ENCODE measurements at regions not wholly inside any gene's neighbourhood (a gene's known extent, or its start where the extent isn't known, plus 50 kb on each side); places are given as distances from the start of the nearest gene placed in this dataset.

GRCh38 chr18:44502790-44503189 is 177.9 kb upstream of the SETBP1 start:
- Histone ChIP-seq H3K9ac (ENCODE audit: insufficient read depth in 1 of 2, low read length in 2 of 2) (no peak overlapping the region), H3K9me3 (ENCODE audit: control insufficient read depth in 4 of 4, insufficient read depth in 3 of 4, low read length in 3 of 4) (no peaks in the 10 kb centered on the region), H3K27ac (ENCODE audit: low read depth in 1 of 2, low read length in 1 of 2) (no peak overlapping the region), H3K27me3 (ENCODE audit: control insufficient read depth in 3 of 3, insufficient read depth in 3 of 3, low read length in 2 of 3) (no peaks in the 10 kb centered on the region), H3K36me3 (ENCODE audit: control insufficient read depth in 4 of 4, insufficient read depth in 4 of 4, low read length in 4 of 4) (no peaks in the 10 kb centered on the region), H3K4me1 (ENCODE audit: control insufficient read depth in 5 of 5, insufficient read depth in 5 of 5, low read length in 5 of 5) (peaks cover 0 to 5% (median 0%) of the 10 kb centered on the region in 5 donors), H3K4me3 (no peak overlapping the region)
- ATAC-seq (ENCODE audit: insufficient read depth, low FRiP score): no peak
- TF ChIP-seq, protein P1, sequence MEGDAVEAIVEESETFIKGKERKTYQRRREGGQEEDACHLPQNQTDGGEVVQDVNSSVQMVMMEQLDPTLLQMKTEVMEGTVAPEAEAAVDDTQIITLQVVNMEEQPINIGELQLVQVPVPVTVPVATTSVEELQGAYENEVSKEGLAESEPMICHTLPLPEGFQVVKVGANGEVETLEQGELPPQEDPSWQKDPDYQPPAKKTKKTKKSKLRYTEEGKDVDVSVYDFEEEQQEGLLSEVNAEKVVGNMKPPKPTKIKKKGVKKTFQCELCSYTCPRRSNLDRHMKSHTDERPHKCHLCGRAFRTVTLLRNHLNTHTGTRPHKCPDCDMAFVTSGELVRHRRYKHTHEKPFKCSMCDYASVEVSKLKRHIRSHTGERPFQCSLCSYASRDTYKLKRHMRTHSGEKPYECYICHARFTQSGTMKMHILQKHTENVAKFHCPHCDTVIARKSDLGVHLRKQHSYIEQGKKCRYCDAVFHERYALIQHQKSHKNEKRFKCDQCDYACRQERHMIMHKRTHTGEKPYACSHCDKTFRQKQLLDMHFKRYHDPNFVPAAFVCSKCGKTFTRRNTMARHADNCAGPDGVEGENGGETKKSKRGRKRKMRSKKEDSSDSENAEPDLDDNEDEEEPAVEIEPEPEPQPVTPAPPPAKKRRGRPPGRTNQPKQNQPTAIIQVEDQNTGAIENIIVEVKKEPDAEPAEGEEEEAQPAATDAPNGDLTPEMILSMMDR (IDR thresholded peaks at IDR 0.05; ENCODE audit: control extremely low read depth, extremely low read depth): no peak
- DNase-seq: no peak

GRCh38 chr18:44503854-44504253 is 176.8 kb upstream of the SETBP1 start:
- Histone ChIP-seq H3K27me3 (ENCODE audit: control insufficient read depth in 3 of 3, insufficient read depth in 3 of 3, low read length in 2 of 3) (no peaks in the 10 kb centered on the region), H3K36me3 (ENCODE audit: control insufficient read depth in 4 of 4, insufficient read depth in 4 of 4, low read length in 4 of 4) (no peaks in the 10 kb centered on the region), H3K9me3 (ENCODE audit: control insufficient read depth in 4 of 4, insufficient read depth in 3 of 4, low read length in 3 of 4) (no peaks in the 10 kb centered on the region), H3K9ac (ENCODE audit: insufficient read depth in 1 of 2, low read length in 2 of 2) (no peak overlapping the region), H3K4me3 (no peak overlapping the region), H3K4me1 (ENCODE audit: control insufficient read depth in 5 of 5, insufficient read depth in 5 of 5, low read length in 5 of 5) (no peaks in the 10 kb centered on the region), H3K27ac (ENCODE audit: low read depth in 1 of 2, low read length in 1 of 2) (no peak overlapping the region)
- ATAC-seq (ENCODE audit: insufficient read depth, low FRiP score): no peak
- DNase-seq: no peak
- WGBS, 2 donors: 74 to 84% methylated on average over 1 of the region's 1 CpG
- TF ChIP-seq, protein P1 (IDR thresholded peaks at IDR 0.05; ENCODE audit: control extremely low read depth, extremely low read depth): no peak

DNA sequence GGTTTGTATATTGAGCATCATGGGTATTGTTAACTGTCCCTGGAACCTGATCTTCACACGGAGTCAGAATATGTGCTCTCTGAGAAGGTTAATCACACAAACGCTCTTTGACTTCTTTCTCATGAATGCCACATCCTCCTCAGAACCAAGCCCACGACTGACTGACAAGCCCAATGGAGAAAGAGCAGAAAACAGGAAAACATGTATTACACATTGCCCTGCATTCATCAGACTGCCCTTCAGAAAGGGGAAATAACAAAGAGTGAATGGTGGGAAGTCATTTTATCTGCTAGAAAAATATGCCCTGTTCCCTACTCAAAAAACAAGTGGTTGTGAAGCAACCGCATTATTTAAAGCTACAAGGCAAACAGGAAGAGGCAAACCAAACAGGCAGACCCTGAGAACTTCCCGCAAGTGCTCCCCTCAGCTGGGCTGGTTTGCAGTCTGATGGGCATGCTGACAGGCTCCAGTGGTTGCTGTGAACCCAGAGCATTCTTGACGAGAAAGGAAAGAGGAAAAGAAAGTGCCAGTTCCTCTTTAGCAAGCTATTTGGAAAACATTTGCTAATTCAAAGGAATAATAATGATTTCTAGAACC is 172.9 kb upstream of the SETBP1 start:
- DNase-seq: peak; percentile 15 to 49 (median 43)
- Histone ChIP-seq H3K4me1 (ENCODE audit: control insufficient read depth in 5 of 5, insufficient read depth in 5 of 5, low read length in 5 of 5) (no peaks in the 10 kb centered on the region), H3K27ac (ENCODE audit: low read depth in 1 of 2, low read length in 1 of 2) (peak overlapping the region in 1 of 2 donors; percentile 75), H3K9ac (ENCODE audit: insufficient read depth in 1 of 2, low read length in 2 of 2) (no peak overlapping the region), H3K36me3 (ENCODE audit: control insufficient read depth in 4 of 4, insufficient read depth in 4 of 4, low read length in 4 of 4) (no peaks in the 10 kb centered on the region), H3K4me3 (no peak overlapping the region), H3K9me3 (ENCODE audit: control insufficient read depth in 4 of 4, insufficient read depth in 3 of 4, low read length in 3 of 4) (no peaks in the 10 kb centered on the region), H3K27me3 (ENCODE audit: control insufficient read depth in 3 of 3, insufficient read depth in 3 of 3, low read length in 2 of 3) (no peaks in the 10 kb centered on the region)
- peak; percentile 64 for ATAC-seq (ENCODE audit: insufficient read depth, low FRiP score)
- TF ChIP-seq, protein P1 (IDR thresholded peaks at IDR 0.05; ENCODE audit: control extremely low read depth, extremely low read depth): no peak
- WGBS, 2 donors: 13 to 27% methylated on average over 6 of the region's 6 CpGs

GRCh38 chr18:44508474-44508873 is 172.2 kb upstream of the SETBP1 start:
- DNase-seq (no peak), ATAC-seq (ENCODE audit: insufficient read depth, low FRiP score) (no peak)
- Histone ChIP-seq H3K27ac (ENCODE audit: low read depth in 1 of 2, low read length in 1 of 2) (no peak overlapping the region), H3K36me3 (ENCODE audit: control insufficient read depth in 4 of 4, insufficient read depth in 4 of 4, low read length in 4 of 4) (no peaks in the 10 kb centered on the region), H3K9me3 (ENCODE audit: control insufficient read depth in 4 of 4, insufficient read depth in 3 of 4, low read length in 3 of 4) (no peaks in the 10 kb centered on the region), H3K4me1 (ENCODE audit: control insufficient read depth in 5 of 5, insufficient read depth in 5 of 5, low read length in 5 of 5) (no peaks in the 10 kb centered on the region), H3K9ac (ENCODE audit: insufficient read depth in 1 of 2, low read length in 2 of 2) (no peak overlapping the region), H3K4me3 (no peak overlapping the region), H3K27me3 (ENCODE audit: control insufficient read depth in 3 of 3, insufficient read depth in 3 of 3, low read length in 2 of 3) (no peaks in the 10 kb centered on the region)
- TF ChIP-seq, protein P1 (IDR thresholded peaks at IDR 0.05; ENCODE audit: control extremely low read depth, extremely low read depth): no peak
- WGBS, 2 donors: 77 to 82% methylated on average over 3 of the region's 3 CpGs

Measured in lung (tissue), 11 donors.